Stimulated activated CD4-positive, alpha-beta T cell treated with anti-CD3 and anti-CD28 coated beads, Interleukin-1b, Interleukin-23, amount 100 ng/mL, for 24 hours (primary cell): ENCODE measurements at regions not wholly inside any gene's neighbourhood (a gene's known extent, or its start where the extent isn't known, plus 50 kb on each side); places are given as distances from the start of the nearest gene placed in this dataset.
"Not testable (repeated sequence)": the region's sequence is repeated elsewhere in the genome, so short reads cannot be mapped to it uniquely, and the experiment has no call there.

Experiments
- DNase-seq, 4 experiments: peaks; one replicate each; pipeline ENCODE4 v3.0.0-alpha.2; 2020; ENCODE audit warnings: low read depth in 4 of 4, low spot score in 1 of 4

DNA sequence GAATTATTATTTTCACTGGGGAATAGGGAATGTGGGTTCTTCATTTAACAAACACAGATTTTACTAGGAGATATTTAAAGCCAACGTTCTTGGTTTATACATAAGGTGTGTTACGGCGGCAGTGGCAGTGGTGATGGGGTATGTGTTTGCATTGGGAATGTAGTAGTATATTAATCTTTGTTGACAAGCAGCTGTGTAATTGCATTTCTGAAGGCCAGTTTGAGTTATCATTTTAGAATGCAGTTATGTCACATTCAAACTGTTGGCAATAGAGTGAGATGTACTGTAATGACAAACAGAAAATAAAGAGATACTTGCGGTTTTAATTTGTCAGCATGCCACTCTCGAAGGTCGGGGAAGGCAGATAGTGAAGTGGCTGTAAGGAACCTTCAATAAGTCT, 628.6 kb upstream of the POM121L12 start:
- DNase-seq, result no peak

GRCh38 chr7:52382731-52383130, 652.7 kb upstream of the POM121L12 start:
- no peak for DNase-seq

DNA sequence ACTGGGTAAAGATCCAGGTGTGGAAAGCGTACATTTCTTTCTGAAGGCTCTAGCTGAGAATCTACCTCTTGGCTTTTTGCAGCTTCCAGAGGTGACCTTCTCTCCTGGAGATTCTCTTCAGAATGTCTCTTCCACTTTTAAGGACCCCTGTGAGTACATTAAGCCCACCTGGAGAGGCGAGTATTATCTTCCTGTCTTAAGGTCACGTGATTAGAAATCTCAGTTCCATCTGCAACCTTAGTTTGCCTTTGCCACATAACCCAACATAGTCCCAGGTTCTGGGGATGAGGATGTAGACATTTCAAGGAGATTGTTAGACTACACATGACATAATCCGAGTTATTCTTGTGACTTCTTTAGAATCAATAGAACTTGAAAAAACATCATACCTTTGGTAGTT, 665.5 kb upstream of the POM121L12 start:
- no peak for DNase-seq

GRCh38 chr7:52365349-52365748, 670.1 kb upstream of the POM121L12 start:
- no peak for DNase-seq

DNA sequence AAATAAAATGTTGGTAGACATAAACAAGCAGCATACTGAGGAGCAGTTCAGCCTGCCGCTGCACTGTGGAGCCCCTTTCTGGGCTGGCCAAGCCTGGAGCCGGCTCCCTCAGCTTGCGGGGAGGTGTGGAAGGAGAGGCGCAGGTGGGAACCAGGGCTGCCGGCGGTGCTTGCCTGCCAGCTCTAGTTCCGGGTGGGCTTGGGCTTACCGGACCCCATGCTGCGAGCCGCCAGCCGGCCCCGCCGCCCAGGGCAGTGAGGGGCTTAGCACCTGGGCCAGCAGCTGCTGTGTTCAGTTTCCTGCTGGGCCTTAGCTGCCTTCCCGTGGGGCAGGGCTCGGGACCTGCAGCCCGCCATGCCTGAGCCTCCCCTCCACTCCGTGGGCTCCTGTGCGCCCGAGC, 672.9 kb upstream of the POM121L12 start:
- DNase-seq, result no peak

DNA sequence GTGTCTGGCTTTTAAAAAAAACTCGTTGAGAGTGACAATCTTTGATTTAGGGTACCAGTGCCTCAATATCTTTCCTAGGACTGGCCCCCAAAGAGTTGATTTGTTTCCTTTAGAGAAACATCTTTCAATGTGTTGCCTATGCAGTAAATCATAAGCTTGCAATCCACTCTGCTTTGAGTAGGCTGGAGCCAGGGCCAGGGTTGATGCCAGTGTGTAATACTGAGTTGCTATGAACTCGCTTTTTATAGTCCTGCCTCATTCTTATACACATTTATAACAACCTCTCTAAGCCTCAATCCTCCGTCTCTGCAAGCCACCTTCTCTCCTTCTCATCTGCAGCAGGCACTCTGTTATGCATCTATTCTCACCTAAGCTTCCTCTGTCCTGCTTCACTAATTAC, 674.9 kb upstream of the POM121L12 start:
- no peak for DNase-seq

DNA sequence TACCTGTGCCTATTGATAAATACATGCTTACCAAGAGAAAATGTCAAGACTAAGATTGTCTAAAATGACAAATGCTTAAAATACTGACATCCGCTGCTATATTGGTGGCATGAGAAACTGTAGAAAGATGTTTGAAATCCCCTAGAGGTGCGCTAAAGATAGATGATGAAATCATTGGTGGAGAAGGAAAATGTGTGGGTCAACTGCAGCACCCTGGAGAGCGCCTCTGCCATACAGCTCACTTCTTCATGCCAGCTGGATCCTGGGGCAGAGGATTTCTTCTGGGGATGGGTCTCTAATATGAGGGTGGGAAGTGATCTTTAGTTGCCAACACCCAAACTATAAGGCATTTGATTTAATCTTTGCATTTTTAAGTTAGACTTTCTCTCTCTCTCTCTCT, 680.4 kb upstream of the POM121L12 start:
- no peak for DNase-seq

DNA sequence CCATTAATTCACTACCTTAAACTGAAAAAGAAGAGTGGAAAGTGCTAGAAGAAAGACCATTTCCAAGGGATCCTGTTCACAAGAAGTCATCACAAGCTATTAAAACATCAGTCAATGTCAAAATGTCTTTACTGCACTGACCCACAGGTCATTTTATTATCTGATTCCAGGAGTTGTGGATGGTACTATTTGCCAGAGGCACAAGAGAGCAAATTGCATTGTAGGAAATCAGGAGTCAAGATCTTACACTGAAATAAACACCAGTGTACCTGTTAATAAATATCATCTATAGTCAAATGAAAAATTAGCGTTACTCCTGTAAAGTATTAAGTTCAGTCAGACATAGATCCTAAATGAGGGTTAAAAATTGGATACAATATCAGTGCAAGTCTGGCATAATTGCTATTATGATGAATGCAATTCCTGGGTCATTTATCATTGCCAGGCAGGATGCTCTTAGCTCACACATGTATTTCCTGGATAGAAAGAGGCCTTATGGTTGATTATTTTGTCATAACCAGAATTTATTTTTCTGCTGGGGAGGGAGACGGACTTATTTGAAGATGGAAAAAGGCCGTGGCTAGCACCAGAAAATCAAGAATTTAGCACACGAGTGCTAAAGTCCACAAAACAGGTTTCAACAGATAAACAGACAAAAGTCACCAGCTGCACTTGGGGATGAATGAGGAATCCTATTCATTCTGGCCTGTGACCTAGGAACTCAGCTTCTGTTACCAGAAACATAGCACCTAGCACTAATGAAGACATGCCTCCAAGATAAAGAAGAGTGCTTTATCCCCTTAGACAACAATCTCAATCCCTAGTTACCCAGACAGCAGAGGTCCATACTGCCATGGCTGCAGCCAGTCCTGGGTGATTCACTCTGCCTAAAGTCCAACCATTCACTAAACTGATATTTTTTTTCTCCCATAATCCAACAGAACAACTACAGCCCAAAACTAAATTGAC, 683.1 kb upstream of the POM121L12 start:
- DNase-seq, result no peak

GRCh38 chr7:52344015-52344414, 691.4 kb upstream of the POM121L12 start:
- DNase-seq, result no peak

- DNase-seq, result no peak
Observed at GRCh38 chr7:52340067-52340466, 695.4 kb upstream of the POM121L12 start.

GRCh38 chr7:52328328-52328727, 707.1 kb upstream of the POM121L12 start:
- DNase-seq, result not testable (repeated sequence)

- DNase-seq, result no peak
Observed at GRCh38 chr7:52325237-52325636, 710.2 kb upstream of the POM121L12 start.

- DNase-seq, result no peak
Observed at GRCh38 chr7:52323202-52323746, 712.2 kb upstream of the POM121L12 start.

DNA sequence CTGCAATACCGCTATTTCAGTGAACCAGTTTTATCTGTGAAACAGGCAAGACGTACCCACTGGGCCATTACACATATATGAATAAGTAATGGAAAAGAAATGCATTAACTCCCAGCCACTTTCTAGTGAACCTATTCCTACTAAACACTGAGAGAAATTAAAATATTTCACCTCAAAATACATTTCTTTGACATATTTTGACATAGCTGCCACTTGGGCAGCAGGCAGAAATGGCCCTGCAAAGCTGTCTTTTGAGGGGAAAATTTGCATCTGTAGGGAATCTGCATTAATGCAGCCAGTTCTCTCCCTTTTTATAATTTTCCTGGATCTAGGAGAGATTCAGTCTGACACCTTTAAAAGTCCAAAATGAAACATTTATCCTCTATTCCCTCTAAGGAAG, 714.8 kb upstream of the POM121L12 start:
- DNase-seq, result no peak

GRCh38 chr7:52317921-52318320, 717.5 kb upstream of the POM121L12 start:
- no peak for DNase-seq

DNA sequence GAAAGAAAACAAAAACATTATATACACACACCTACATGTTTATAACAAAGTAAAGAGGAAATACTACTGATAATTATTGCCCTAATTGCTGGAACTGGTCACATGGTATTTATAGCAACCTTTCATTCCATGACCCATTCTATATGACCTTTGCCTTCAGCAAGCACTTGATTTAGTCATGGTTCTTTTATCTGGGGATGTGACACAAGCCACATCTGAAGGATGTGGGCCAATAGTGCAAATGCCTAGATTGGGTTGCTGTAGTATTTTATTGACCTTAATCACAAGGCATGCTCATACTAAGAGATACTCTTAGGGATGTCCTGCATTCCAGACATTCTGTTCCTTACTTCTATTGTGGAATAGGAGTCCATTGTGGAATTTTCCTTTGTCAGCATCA, 723.5 kb upstream of the POM121L12 start:
- DNase-seq, result no peak

GRCh38 chr7:52309631-52310030, 725.8 kb upstream of the POM121L12 start:
- no peak for DNase-seq

DNA sequence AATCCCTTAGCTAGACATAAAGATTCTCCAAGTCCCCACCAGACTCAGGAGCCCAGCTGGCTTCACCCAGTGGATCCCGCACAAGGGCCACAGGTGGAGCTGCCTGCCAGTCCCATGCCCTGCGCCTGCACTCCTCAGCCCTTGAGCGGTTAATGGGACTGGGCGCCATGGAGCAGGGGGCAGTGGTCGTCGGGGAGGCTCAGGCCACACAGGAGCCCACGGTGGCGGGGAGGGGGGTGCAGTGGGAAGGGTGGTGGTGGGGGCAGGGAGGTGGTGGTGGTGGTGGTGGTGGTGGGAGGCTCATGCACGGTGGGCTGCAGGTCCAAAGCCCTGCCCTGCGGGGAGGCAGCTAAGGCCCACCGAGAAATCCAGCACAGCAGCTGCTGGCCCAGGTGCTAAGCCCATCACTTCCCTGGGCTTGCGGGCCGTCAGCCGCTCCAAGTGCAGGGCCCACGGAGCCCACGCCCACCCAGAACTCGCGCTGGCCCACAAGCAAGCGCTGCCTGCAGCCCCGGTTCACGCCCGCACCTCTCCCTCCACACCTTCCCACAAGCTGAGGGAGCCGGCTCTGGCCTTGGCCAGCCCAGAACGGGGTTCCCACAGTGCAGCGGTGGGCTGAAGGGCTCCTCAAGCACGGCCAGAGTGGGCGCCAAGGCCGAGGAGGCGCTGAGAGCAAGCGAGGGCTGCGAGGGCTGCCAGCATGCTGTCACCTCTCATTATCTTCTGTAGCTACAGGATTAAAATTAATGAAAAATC, 732.5 kb upstream of the POM121L12 start:
- DNase-seq, result no peak

- no peak for DNase-seq
Observed at GRCh38 chr7:52297128-52297527, 738.3 kb upstream of the POM121L12 start.

DNA sequence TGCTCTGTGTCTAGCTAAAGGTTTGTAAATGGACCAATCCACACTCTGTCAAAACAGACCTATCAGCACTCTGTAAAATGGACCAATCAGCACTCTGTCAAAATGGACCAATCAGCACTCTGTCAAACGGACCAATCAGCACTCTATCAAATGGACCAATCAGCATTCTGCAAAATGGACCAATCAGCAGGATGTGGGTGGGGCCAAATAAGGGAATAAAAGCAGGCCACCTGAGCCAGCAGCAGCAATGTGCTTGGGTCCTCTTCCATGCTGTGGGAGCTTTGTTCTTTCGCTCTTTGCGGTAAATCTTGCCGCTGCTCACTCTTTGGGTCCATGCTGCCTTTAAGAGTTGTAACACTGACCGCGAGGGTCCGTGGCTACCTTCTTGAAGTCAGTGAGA, 740.5 kb upstream of the POM121L12 start:
- DNase-seq, result no peak

DNA sequence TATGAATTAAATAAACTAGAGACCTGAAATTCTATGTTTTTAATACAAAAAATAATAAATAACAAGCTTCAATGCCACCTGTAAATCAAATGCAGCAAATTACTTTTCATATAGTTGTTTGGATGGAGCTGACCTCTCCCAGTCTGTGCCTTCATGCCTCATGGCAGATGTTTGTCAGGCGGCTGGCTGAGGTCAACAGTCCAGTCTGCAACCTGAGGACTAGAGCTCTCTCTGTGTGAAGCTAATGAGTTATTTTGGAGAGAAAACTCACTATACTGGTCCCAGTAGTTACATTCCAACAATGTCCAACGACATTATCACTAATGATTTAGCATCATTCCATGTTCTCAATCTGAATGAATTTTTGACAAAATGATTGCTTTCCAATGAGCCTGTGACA, 746.2 kb upstream of the POM121L12 start:
- no peak for DNase-seq

DNA sequence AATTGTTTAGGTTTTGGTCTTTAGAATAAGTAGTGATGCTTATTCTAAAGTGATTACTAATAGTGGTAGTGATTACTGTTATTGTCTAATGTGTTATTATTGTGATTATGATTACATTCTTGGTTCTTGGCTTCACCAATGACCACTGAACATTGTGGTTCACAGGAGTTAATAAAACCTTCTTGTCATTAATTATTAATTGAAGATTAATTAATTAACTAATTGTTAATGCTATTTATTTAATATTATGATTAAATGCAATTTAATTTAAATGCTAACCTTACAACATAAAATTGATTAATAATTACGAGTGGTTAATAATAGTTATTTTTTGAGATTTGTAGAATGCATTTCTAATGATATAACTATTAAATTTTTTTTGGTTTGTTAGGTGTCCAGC, 747.7 kb upstream of the POM121L12 start:
- no peak for DNase-seq
